GM06990 (cell line): ENCODE measurements at regions not wholly inside any gene's neighbourhood (a gene's known extent, or its start where the extent isn't known, plus 50 kb on each side); places are given as distances from the start of the nearest gene placed in this dataset.

Experiments used
- DNase-seq: peaks from one replicate; pipeline ENCODE4 v3.0.0-alpha.2; 2011; ENCODE audit not compliant: insufficient read length; ENCODE audit errors: extremely low read depth
- H3K27me3 ChIP-seq: replicated peaks from 2 replicates; pipeline ENCODE4 v1.6.0; 2011; ENCODE audit warnings: low read length; ENCODE audit not compliant: control insufficient read depth, insufficient read depth
- H3K36me3 ChIP-seq: 2 replicates; pipeline ENCODE4 v1.5.1; 2011; ENCODE audit warnings: low read length; ENCODE audit not compliant: control insufficient read depth, insufficient read depth
- H3K4me3 ChIP-seq: replicated peaks from 2 replicates; pipeline ENCODE4 v1.5.1; 2011; ENCODE audit warnings: low read depth, mild to moderate bottlenecking, control low read depth, low read length
- CTCF ChIP-seq: IDR thresholded peaks from 2 replicates; pipeline ENCODE4 v1.5.1; 2011; ENCODE audit warnings: low read length, control low read depth, mild to moderate bottlenecking, inconsistent platforms; ENCODE audit not compliant: insufficient read depth, poor library complexity, severe bottlenecking

GRCh38 chr21:36550761-36551160 lies 70.8 kb upstream of the CLDN14 start:
- Histone ChIP-seq H3K27me3 (no peaks in the 10 kb centered on the region; the same call in none of the 2 replicates), H3K36me3 (no peaks in the 10 kb centered on the region), H3K4me3 (no peak overlapping the region)
- DNase-seq, result no peak
- no peak for TF ChIP-seq CTCF

- no peak for TF ChIP-seq CTCF
- no peaks in the 10 kb centered on the region; the same call in none of the 2 replicates for H3K27me3 ChIP-seq
- no peak for DNase-seq
- no peak overlapping the region for H3K4me3 ChIP-seq
- H3K36me3 ChIP-seq, result no peaks in the 10 kb centered on the region
These were observed 71.4 kb upstream of the CLDN14 start for GRCh38 chr21:36551321-36551720.

- no peak for DNase-seq
- no peaks in the 10 kb centered on the region; the same call in none of the 2 replicates for H3K27me3 ChIP-seq
- TF ChIP-seq CTCF, result no peak
- no peak overlapping the region for H3K4me3 ChIP-seq
- no peaks in the 10 kb centered on the region for H3K36me3 ChIP-seq
These were observed 72.0 kb upstream of the CLDN14 start for GRCh38 chr21:36551731-36552433.

- no peaks in the 10 kb centered on the region; the same call in none of the 2 replicates for H3K27me3 ChIP-seq
- no peak for DNase-seq
- no peak overlapping the region for H3K4me3 ChIP-seq
- H3K36me3 ChIP-seq, result no peaks in the 10 kb centered on the region
- TF ChIP-seq CTCF, result no peak
These were observed 72.5 kb upstream of the CLDN14 start for GRCh38 chr21:36552434-36552785.

GRCh38 chr21:36553406-36553805 lies 73.5 kb upstream of the CLDN14 start:
- Histone ChIP-seq H3K27me3 (no peaks in the 10 kb centered on the region; the same call in 1 of the 2 replicates), H3K36me3 (no peaks in the 10 kb centered on the region), H3K4me3 (no peak overlapping the region)
- no peak for DNase-seq
- TF ChIP-seq CTCF, result no peak

- Histone ChIP-seq H3K27me3 (no peaks in the 10 kb centered on the region), H3K36me3 (no peaks in the 10 kb centered on the region), H3K4me3 (no peak overlapping the region)
- no peak for TF ChIP-seq CTCF
- no peak for DNase-seq
These were observed 74.7 kb upstream of the CLDN14 start for GRCh38 chr21:36554411-36555157.
